AML-193 (cell line): ENCODE measurements at regions not wholly inside any gene's neighbourhood (a gene's known extent, or its start where the extent isn't known, plus 50 kb on each side); places are given as distances from the start of the nearest gene placed in this dataset.
A peak's percentile ranks its signal among the peaks of the same experiment; 100 is the strongest.
"Not testable (repeated sequence)": the region's sequence is repeated elsewhere in the genome, so short reads cannot be mapped to it uniquely, and the experiment has no call there.

ENCODE experiments used
- DNase-seq, 2 experiments: peaks; one replicate each; lab custom pipeline; 2025; lab: John Stamatoyannopoulos, UW

- DNase-seq: no peak
Measured at GRCh38 chr2:167749016-167749415, 498.4 kb downstream of the STK39 start.

- DNase-seq: no peak
Measured at GRCh38 chr2:167748536-167748935, 498.9 kb downstream of the STK39 start.

GRCh38 chr2:167745667-167746066 is 501.7 kb downstream of the STK39 start:
- no peak for DNase-seq

- DNase-seq: not testable (repeated sequence)
Measured at GRCh38 chr2:167739921-167740320, 507.5 kb downstream of the STK39 start.

GRCh38 chr2:167733747-167734146 is 513.6 kb downstream of the STK39 start:
- no peak for DNase-seq

GRCh38 chr2:167732326-167732725 is 515.1 kb downstream of the STK39 start:
- no peak for DNase-seq

- no peak for DNase-seq
Measured at GRCh38 chr2:167729911-167730310, 517.5 kb downstream of the STK39 start.

GRCh38 chr2:167726788-167727187 is 520.6 kb downstream of the STK39 start:
- DNase-seq: no peak

GRCh38 chr2:167721593-167721992 is 525.8 kb downstream of the STK39 start:
- DNase-seq: no peak

- DNase-seq: no peak
Measured at GRCh38 chr2:167719410-167719809, 528.0 kb downstream of the STK39 start.

GRCh38 chr2:167718560-167718959 is 528.8 kb downstream of the STK39 start:
- DNase-seq: no peak

- no peak for DNase-seq
Measured at GRCh38 chr2:167715932-167716331, 531.5 kb downstream of the STK39 start.

- not testable (repeated sequence) for DNase-seq
Measured at GRCh38 chr2:167715498-167715897, 531.9 kb downstream of the STK39 start.

- no peak for DNase-seq
Measured at GRCh38 chr2:167712275-167712674, 535.1 kb downstream of the STK39 start.

GRCh38 chr2:167708998-167709397 is 538.4 kb downstream of the STK39 start:
- no peak for DNase-seq

GRCh38 chr2:167706800-167707199 is 540.6 kb downstream of the STK39 start:
- no peak for DNase-seq

GRCh38 chr2:167703441-167703840 is 544.0 kb downstream of the STK39 start:
- DNase-seq: no peak

- no peak for DNase-seq
Measured at GRCh38 chr2:167702227-167702626, 545.2 kb downstream of the STK39 start.

GRCh38 chr2:167701651-167702050 is 545.7 kb downstream of the STK39 start:
- DNase-seq: no peak

GRCh38 chr2:167697948-167698347 is 549.4 kb downstream of the STK39 start:
- DNase-seq: no peak

GRCh38 chr2:167697194-167697593 is 550.2 kb downstream of the STK39 start:
- DNase-seq: no peak

GRCh38 chr2:167692936-167693335 is 554.5 kb downstream of the STK39 start:
- DNase-seq: no peak

GRCh38 chr2:167692191-167692590 is 555.2 kb downstream of the STK39 start:
- DNase-seq: peak; percentile 11 to 19

GRCh38 chr2:167689444-167689843 is 558.0 kb downstream of the STK39 start:
- peak in 1 of 2 experiments; percentile 1 for DNase-seq

- DNase-seq: no peak
Measured at GRCh38 chr2:167686691-167687090, 560.7 kb downstream of the STK39 start.
